Neural cell (in vitro differentiated cells): ENCODE measurements at regions not wholly inside any gene's neighbourhood (a gene's known extent, or its start where the extent isn't known, plus 50 kb on each side); places are given as distances from the start of the nearest gene placed in this dataset.

Experiments
- EZH2 ChIP-seq: fragments of 200-600, 300-800 bp; shearing (Covaris generic), sonication (generic); IDR thresholded peaks from 2 replicates; pipeline ENCODE4 v1.6.1; 2014; ENCODE audit warnings: antibody characterized with exemption, low read length, borderline replicate concordance, mild to moderate bottlenecking; ENCODE audit not compliant: insufficient read depth, poor library complexity, severe bottlenecking
- POLR2AphosphoS5 ChIP-seq: IDR thresholded peaks from 2 replicates; pipeline ENCODE4 v1.6.1; 2012
- RAD21 ChIP-seq: fragments of 450-650 bp; conservative IDR thresholded peaks from 2 replicates; pipeline ENCODE4 v1.6.1; 2014; ENCODE audit warnings: antibody characterized with exemption, mild to moderate bottlenecking, moderate library complexity
- SMC3 ChIP-seq: fragments of 450-650 bp; conservative IDR thresholded peaks from 2 replicates; pipeline ENCODE4 v1.6.1; 2014; ENCODE audit warnings: antibody characterized with exemption, mild to moderate bottlenecking, moderate library complexity; ENCODE audit not compliant: poor library complexity
- TAF1 ChIP-seq: IDR thresholded peaks from 2 replicates; pipeline ENCODE4 v1.6.1; 2012; ENCODE audit warnings: low read depth
- TF ChIP-seq, protein P1 (sequence below): fragments of 450-650 bp; IDR thresholded peaks from 2 replicates; pipeline ENCODE4 v1.5.1; 2014; ENCODE audit warnings: antibody characterized with exemption, mild to moderate bottlenecking, moderate library complexity; ENCODE audit not compliant: poor library complexity, severe bottlenecking

DNA sequence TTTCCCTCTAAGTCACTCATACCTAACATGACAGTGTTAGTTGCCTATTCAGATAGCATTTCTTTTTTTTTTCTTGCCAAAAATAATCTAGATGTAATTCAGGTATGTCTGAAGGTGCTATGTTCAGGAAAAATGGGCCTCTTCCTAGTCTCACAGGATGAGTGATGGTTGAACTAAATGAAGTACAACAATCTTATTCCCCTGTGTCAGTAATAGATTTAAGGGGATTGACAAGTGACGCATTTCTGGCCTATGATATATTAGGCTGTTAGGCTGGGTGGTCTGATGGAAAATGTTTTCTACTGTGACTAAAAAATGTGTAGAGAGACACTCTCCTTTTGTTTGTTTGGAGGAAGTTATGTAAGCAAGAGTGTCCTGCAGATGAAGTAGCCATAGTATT lies 878.7 kb upstream of the SLITRK1 start:
- TF ChIP-seq, protein P1, sequence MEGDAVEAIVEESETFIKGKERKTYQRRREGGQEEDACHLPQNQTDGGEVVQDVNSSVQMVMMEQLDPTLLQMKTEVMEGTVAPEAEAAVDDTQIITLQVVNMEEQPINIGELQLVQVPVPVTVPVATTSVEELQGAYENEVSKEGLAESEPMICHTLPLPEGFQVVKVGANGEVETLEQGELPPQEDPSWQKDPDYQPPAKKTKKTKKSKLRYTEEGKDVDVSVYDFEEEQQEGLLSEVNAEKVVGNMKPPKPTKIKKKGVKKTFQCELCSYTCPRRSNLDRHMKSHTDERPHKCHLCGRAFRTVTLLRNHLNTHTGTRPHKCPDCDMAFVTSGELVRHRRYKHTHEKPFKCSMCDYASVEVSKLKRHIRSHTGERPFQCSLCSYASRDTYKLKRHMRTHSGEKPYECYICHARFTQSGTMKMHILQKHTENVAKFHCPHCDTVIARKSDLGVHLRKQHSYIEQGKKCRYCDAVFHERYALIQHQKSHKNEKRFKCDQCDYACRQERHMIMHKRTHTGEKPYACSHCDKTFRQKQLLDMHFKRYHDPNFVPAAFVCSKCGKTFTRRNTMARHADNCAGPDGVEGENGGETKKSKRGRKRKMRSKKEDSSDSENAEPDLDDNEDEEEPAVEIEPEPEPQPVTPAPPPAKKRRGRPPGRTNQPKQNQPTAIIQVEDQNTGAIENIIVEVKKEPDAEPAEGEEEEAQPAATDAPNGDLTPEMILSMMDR: no peak
- TF ChIP-seq TAF1 (no peak), POLR2AphosphoS5 (peak; percentile 57), EZH2 (no peak), RAD21 (no peak), SMC3 (no peak)
